ENCODE measurements at regions not wholly inside any gene's neighbourhood (a gene's known extent, or its start where the extent isn't known, plus 50 kb on each side); places are given as distances from the start of the nearest gene placed in this dataset.
A peak's percentile ranks its signal among the peaks of the same experiment; 100 is the strongest.

- Mint-ChIP-seq H3K36me3 (ENCODE audit: low read depth, unreplicated experiment) (no peaks in the 10 kb centered on the region), H3K9me3 (ENCODE audit: unreplicated experiment) (no peaks in the 10 kb centered on the region), H3K27ac (ENCODE audit: unreplicated experiment) (no peak overlapping the region), H3K4me3 (ENCODE audit: unreplicated experiment) (no peak overlapping the region), H3K4me1 (ENCODE audit: unreplicated experiment) (no peaks in the 10 kb centered on the region), H3K27me3 (ENCODE audit: unreplicated experiment) (no peaks in the 10 kb centered on the region)
- no peak for TF ChIP-seq CTCF (IDR thresholded peaks at IDR 0.05; ENCODE audit: unreplicated experiment)
- peak; percentile 44 for DNase-seq (ENCODE audit: low spot score)
These were observed 94.0 kb downstream of the MYCN start for GRCh38 chr2:16034151-16034974.

GRCh38 chr2:16033032-16033293 lies 92.6 kb downstream of the MYCN start:
- no peaks in the 10 kb centered on the region for H3K4me1 Mint-ChIP-seq (ENCODE audit: unreplicated experiment)
- H3K9me3 Mint-ChIP-seq (ENCODE audit: unreplicated experiment) = no peaks in the 10 kb centered on the region
- no peaks in the 10 kb centered on the region for H3K27me3 Mint-ChIP-seq (ENCODE audit: unreplicated experiment)
- no peaks in the 10 kb centered on the region for H3K36me3 Mint-ChIP-seq (ENCODE audit: low read depth, unreplicated experiment)
- no peak for DNase-seq (ENCODE audit: low spot score)
- no peak overlapping the region for H3K4me3 Mint-ChIP-seq (ENCODE audit: unreplicated experiment)
- TF ChIP-seq CTCF (IDR thresholded peaks at IDR 0.05; ENCODE audit: unreplicated experiment) = no peak
- no peak overlapping the region for H3K27ac Mint-ChIP-seq (ENCODE audit: unreplicated experiment)

GRCh38 chr2:16032282-16033031 lies 92.1 kb downstream of the MYCN start:
- Mint-ChIP-seq H3K27ac (ENCODE audit: unreplicated experiment) (no peak overlapping the region), H3K9me3 (ENCODE audit: unreplicated experiment) (no peaks in the 10 kb centered on the region), H3K4me3 (ENCODE audit: unreplicated experiment) (no peak overlapping the region)

GRCh38 chr2:16031848-16032159 lies 91.5 kb downstream of the MYCN start:
- no peak overlapping the region for H3K27ac Mint-ChIP-seq (ENCODE audit: unreplicated experiment)
- DNase-seq (ENCODE audit: low spot score) = no peak
- no peaks in the 10 kb centered on the region for H3K36me3 Mint-ChIP-seq (ENCODE audit: low read depth, unreplicated experiment)
- no peak overlapping the region for H3K4me3 Mint-ChIP-seq (ENCODE audit: unreplicated experiment)
- no peak for TF ChIP-seq CTCF (IDR thresholded peaks at IDR 0.05; ENCODE audit: unreplicated experiment)
- no peaks in the 10 kb centered on the region for H3K9me3 Mint-ChIP-seq (ENCODE audit: unreplicated experiment)
- H3K27me3 Mint-ChIP-seq (ENCODE audit: unreplicated experiment) = no peaks in the 10 kb centered on the region
- no peaks in the 10 kb centered on the region for H3K4me1 Mint-ChIP-seq (ENCODE audit: unreplicated experiment)

More at GRCh38 chr2:16032282-16033031, 92.1 kb downstream of the MYCN start:
- TF ChIP-seq CTCF (IDR thresholded peaks at IDR 0.05; ENCODE audit: unreplicated experiment) = no peak
- H3K27me3 Mint-ChIP-seq (ENCODE audit: unreplicated experiment) = no peaks in the 10 kb centered on the region
- H3K36me3 Mint-ChIP-seq (ENCODE audit: low read depth, unreplicated experiment) = no peaks in the 10 kb centered on the region
- DNase-seq (ENCODE audit: low spot score) = no peak
- no peaks in the 10 kb centered on the region for H3K4me1 Mint-ChIP-seq (ENCODE audit: unreplicated experiment)

Measured in endothelial cell (in vitro differentiated cells).